ENCODE measurements at regions not wholly inside any gene's neighbourhood (a gene's known extent, or its start where the extent isn't known, plus 50 kb on each side); places are given as distances from the start of the nearest gene placed in this dataset.

- TF ChIP-seq CTCF (IDR thresholded peaks at IDR 0.05; ENCODE audit: extremely low read depth in 1 of 2, insufficient read depth in 1 of 2, low read depth in 1 of 2, low read length in 2 of 2) (no peak), EZH2 (IDR thresholded peaks at IDR 0.05; ENCODE audit: borderline replicate concordance, low read depth, low read length, severe bottlenecking) (no peak), POLR2A (IDR thresholded peaks at IDR 0.05; ENCODE audit: low read depth, low read length) (no peak)
Observed at GRCh38 chr12:63467951-63468350, 200.3 kb downstream of the DPY19L2 start.

Measured in endothelial cell of umbilical vein (primary cell).